ENCODE measurements at regions not wholly inside any gene's neighbourhood (a gene's known extent, or its start where the extent isn't known, plus 50 kb on each side); places are given as distances from the start of the nearest gene placed in this dataset.

GRCh38 chr10:111993872-111994426, 189.6 kb downstream of the GPAM start:
- Mint-ChIP-seq H3K4me1 (no peaks in the 10 kb centered on the region), H3K9me3 (no peaks in the 10 kb centered on the region), H3K27me3 (peaks cover 3% of the 10 kb centered on the region), H3K36me3 (ENCODE audit: low read depth) (no peaks in the 10 kb centered on the region), H3K4me3 (no peak overlapping the region), H3K27ac (no peak overlapping the region)
- CTCF ChIA-PET = no interaction called here
- POLR2A ChIA-PET = no interaction called here
- no peak for DNase-seq

GRCh38 chr10:111996103-111996502, 187.5 kb downstream of the GPAM start:
- Mint-ChIP-seq H3K9me3 (no peaks in the 10 kb centered on the region), H3K27me3 (peaks cover 3% of the 10 kb centered on the region), H3K27ac (no peak overlapping the region), H3K36me3 (ENCODE audit: low read depth) (no peaks in the 10 kb centered on the region), H3K4me3 (no peak overlapping the region), H3K4me1 (no peaks in the 10 kb centered on the region)
- CTCF ChIA-PET = no interaction called here
- DNase-seq = no peak
- POLR2A ChIA-PET = no interaction called here

GRCh38 chr10:111998728-111999127, 184.8 kb downstream of the GPAM start:
- H3K27me3 Mint-ChIP-seq = peaks cover 3% of the 10 kb centered on the region
- ChIA-PET POLR2A (no interaction called here), CTCF (no interaction called here)
- H3K9me3 Mint-ChIP-seq = no peaks in the 10 kb centered on the region
- H3K4me3 Mint-ChIP-seq = no peak overlapping the region
- H3K27ac Mint-ChIP-seq = no peak overlapping the region
- DNase-seq = no peak
- no peaks in the 10 kb centered on the region for H3K4me1 Mint-ChIP-seq
- H3K36me3 Mint-ChIP-seq (ENCODE audit: low read depth) = no peaks in the 10 kb centered on the region

GRCh38 chr10:111999205-111999914, 184.2 kb downstream of the GPAM start:
- H3K4me3 Mint-ChIP-seq = no peak overlapping the region
- no peaks in the 10 kb centered on the region for H3K36me3 Mint-ChIP-seq (ENCODE audit: low read depth)
- H3K9me3 Mint-ChIP-seq = no peaks in the 10 kb centered on the region
- no peak for DNase-seq
- H3K4me1 Mint-ChIP-seq = no peaks in the 10 kb centered on the region
- CTCF ChIA-PET = no interaction called here
- no peak overlapping the region for H3K27ac Mint-ChIP-seq
- POLR2A ChIA-PET = no interaction called here
- peaks cover 3% of the 10 kb centered on the region for H3K27me3 Mint-ChIP-seq

- no peaks in the 10 kb centered on the region for H3K36me3 Mint-ChIP-seq (ENCODE audit: low read depth)
- no peak overlapping the region for H3K27ac Mint-ChIP-seq
- CTCF ChIA-PET = no interaction called here
- H3K27me3 Mint-ChIP-seq = peaks cover 3% of the 10 kb centered on the region
- POLR2A ChIA-PET = no interaction called here
- H3K9me3 Mint-ChIP-seq = no peaks in the 10 kb centered on the region
- H3K4me1 Mint-ChIP-seq = no peaks in the 10 kb centered on the region
- no peak for DNase-seq
- no peak overlapping the region for H3K4me3 Mint-ChIP-seq
Observed at GRCh38 chr10:111999915-112000302, 183.7 kb downstream of the GPAM start.

GRCh38 chr10:112000466-112000865, 183.1 kb downstream of the GPAM start:
- no peak for DNase-seq
- H3K9me3 Mint-ChIP-seq = no peaks in the 10 kb centered on the region
- ChIA-PET POLR2A (no interaction called here), CTCF (no interaction called here)
- H3K4me1 Mint-ChIP-seq = no peaks in the 10 kb centered on the region
- no peak overlapping the region for H3K4me3 Mint-ChIP-seq
- H3K36me3 Mint-ChIP-seq (ENCODE audit: low read depth) = no peaks in the 10 kb centered on the region
- peaks cover 3% of the 10 kb centered on the region for H3K27me3 Mint-ChIP-seq
- no peak overlapping the region for H3K27ac Mint-ChIP-seq

- H3K9me3 Mint-ChIP-seq = no peaks in the 10 kb centered on the region
- DNase-seq = no peak
- no peaks in the 10 kb centered on the region for H3K27me3 Mint-ChIP-seq
- no peak overlapping the region for H3K27ac Mint-ChIP-seq
- no peaks in the 10 kb centered on the region for H3K36me3 Mint-ChIP-seq (ENCODE audit: low read depth)
- ChIA-PET CTCF (no interaction called here), POLR2A (no interaction called here)
- no peak overlapping the region for H3K4me3 Mint-ChIP-seq
- no peaks in the 10 kb centered on the region for H3K4me1 Mint-ChIP-seq
Observed at GRCh38 chr10:112002206-112002605, 181.4 kb downstream of the GPAM start.

- Mint-ChIP-seq H3K4me1 (no peaks in the 10 kb centered on the region), H3K36me3 (ENCODE audit: low read depth) (no peaks in the 10 kb centered on the region), H3K27me3 (no peaks in the 10 kb centered on the region), H3K4me3 (no peak overlapping the region), H3K9me3 (no peaks in the 10 kb centered on the region), H3K27ac (no peak overlapping the region)
- DNase-seq = no peak
- CTCF ChIA-PET = no interaction called here
- POLR2A ChIA-PET = no interaction called here
Observed at GRCh38 chr10:112004075-112004474, 179.5 kb downstream of the GPAM start.

GRCh38 chr10:112005044-112005443, 178.5 kb downstream of the GPAM start:
- Mint-ChIP-seq H3K9me3 (no peaks in the 10 kb centered on the region), H3K27me3 (no peaks in the 10 kb centered on the region), H3K36me3 (ENCODE audit: low read depth) (no peaks in the 10 kb centered on the region), H3K27ac (no peak overlapping the region), H3K4me1 (no peaks in the 10 kb centered on the region), H3K4me3 (no peak overlapping the region)
- no peak for DNase-seq
- POLR2A ChIA-PET = no interaction called here
- CTCF ChIA-PET = no interaction called here

GRCh38 chr10:112006407-112006806, 177.2 kb downstream of the GPAM start:
- no peak for DNase-seq
- H3K36me3 Mint-ChIP-seq (ENCODE audit: low read depth) = no peaks in the 10 kb centered on the region
- H3K4me1 Mint-ChIP-seq = no peaks in the 10 kb centered on the region
- no peaks in the 10 kb centered on the region for H3K9me3 Mint-ChIP-seq
- CTCF ChIA-PET = interaction anchor here (0.9 kb wide), 1 partner anchor 45 kb away, joined by 3 read pairs; no protein-coding TSS in a partner anchor
- no peak overlapping the region for H3K4me3 Mint-ChIP-seq
- POLR2A ChIA-PET = no interaction called here
- H3K27me3 Mint-ChIP-seq = no peaks in the 10 kb centered on the region
- H3K27ac Mint-ChIP-seq = no peak overlapping the region

- POLR2A ChIA-PET = no interaction called here
Observed at GRCh38 chr10:112006831-112007230, 176.7 kb downstream of the GPAM start.

GRCh38 chr10:112022196-112022595, 161.4 kb downstream of the GPAM start:
- no peaks in the 10 kb centered on the region for H3K4me1 Mint-ChIP-seq
- DNase-seq = no peak
- H3K9me3 Mint-ChIP-seq = no peaks in the 10 kb centered on the region
- ChIA-PET CTCF (no interaction called here), POLR2A (no interaction called here)
- H3K4me3 Mint-ChIP-seq = no peak overlapping the region
- H3K27ac Mint-ChIP-seq = no peak overlapping the region
- no peaks in the 10 kb centered on the region for H3K27me3 Mint-ChIP-seq
- H3K36me3 Mint-ChIP-seq (ENCODE audit: low read depth) = no peaks in the 10 kb centered on the region

More at GRCh38 chr10:112006831-112007230, 176.7 kb downstream of the GPAM start:
- no peak overlapping the region for H3K27ac Mint-ChIP-seq
- H3K4me1 Mint-ChIP-seq = no peaks in the 10 kb centered on the region
- DNase-seq = no peak
- CTCF ChIA-PET = interaction anchor here (0.6 to 0.9 kb wide), 2 partner anchors 44 to 208 kb away, joined by 3 read pairs; no protein-coding TSS in a partner anchor
- H3K27me3 Mint-ChIP-seq = no peaks in the 10 kb centered on the region
- no peaks in the 10 kb centered on the region for H3K9me3 Mint-ChIP-seq
- H3K36me3 Mint-ChIP-seq (ENCODE audit: low read depth) = no peaks in the 10 kb centered on the region
- no peak overlapping the region for H3K4me3 Mint-ChIP-seq

- H3K27me3 Mint-ChIP-seq = no peaks in the 10 kb centered on the region
- no peaks in the 10 kb centered on the region for H3K4me1 Mint-ChIP-seq
- no peak overlapping the region for H3K4me3 Mint-ChIP-seq
- peaks cover 1% of the 10 kb centered on the region for H3K9me3 Mint-ChIP-seq
- no peak overlapping the region for H3K27ac Mint-ChIP-seq
- no peaks in the 10 kb centered on the region for H3K36me3 Mint-ChIP-seq (ENCODE audit: low read depth)
- DNase-seq = no peak
- ChIA-PET POLR2A (no interaction called here), CTCF (no interaction called here)
Observed at GRCh38 chr10:112024079-112024478, 159.5 kb downstream of the GPAM start.

GRCh38 chr10:112025228-112025627, 158.3 kb downstream of the GPAM start:
- Mint-ChIP-seq H3K27ac (no peak overlapping the region), H3K9me3 (peaks cover 8% of the 10 kb centered on the region), H3K4me1 (no peaks in the 10 kb centered on the region), H3K27me3 (no peaks in the 10 kb centered on the region), H3K36me3 (ENCODE audit: low read depth) (no peaks in the 10 kb centered on the region), H3K4me3 (no peak overlapping the region)
- no peak for DNase-seq
- ChIA-PET POLR2A (no interaction called here), CTCF (no interaction called here)
